SH-SY5Y (cell line): ENCODE measurements at regions not wholly inside any gene's neighbourhood (a gene's known extent, or its start where the extent isn't known, plus 50 kb on each side); places are given as distances from the start of the nearest gene placed in this dataset.

ENCODE experiments used
- GATA2 ChIP-seq: IDR thresholded peaks from 2 replicates; pipeline ENCODE4 v1.6.1; 2011; ENCODE audit warnings: mild to moderate bottlenecking, low read depth, low read length
- GATA3 ChIP-seq: IDR thresholded peaks from 2 replicates; pipeline ENCODE4 v1.6.1; 2011; ENCODE audit warnings: low read depth, mild to moderate bottlenecking, low read length, moderate library complexity

DNA sequence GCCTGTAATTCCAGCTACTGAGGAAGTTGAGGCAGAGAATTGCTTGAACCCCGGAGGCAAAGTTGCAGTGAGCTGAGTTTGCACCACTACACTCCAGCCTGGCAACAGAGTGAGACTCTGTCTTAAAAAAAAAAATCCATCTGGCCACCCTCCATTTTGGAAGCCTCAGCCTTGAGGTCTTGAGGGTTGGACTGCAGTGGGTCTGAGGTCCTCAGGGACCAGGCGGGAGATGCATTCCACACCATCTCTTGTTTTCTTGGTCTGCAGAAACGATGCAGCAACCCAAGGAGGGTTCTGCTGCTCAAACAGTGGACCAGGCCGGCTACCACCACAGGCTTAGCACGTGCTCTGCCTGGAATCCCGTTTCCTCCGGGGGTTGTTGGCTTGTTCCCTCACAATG is 299.3 kb downstream of the FGF9 start:
- TF ChIP-seq GATA3 = no peak
- TF ChIP-seq GATA2 = no peak
